ENCODE measurements at regions not wholly inside any gene's neighbourhood (a gene's known extent, or its start where the extent isn't known, plus 50 kb on each side); places are given as distances from the start of the nearest gene placed in this dataset.
"Not testable (repeated sequence)": the region's sequence is repeated elsewhere in the genome, so short reads cannot be mapped to it uniquely, and the experiment has no call there.

DNA sequence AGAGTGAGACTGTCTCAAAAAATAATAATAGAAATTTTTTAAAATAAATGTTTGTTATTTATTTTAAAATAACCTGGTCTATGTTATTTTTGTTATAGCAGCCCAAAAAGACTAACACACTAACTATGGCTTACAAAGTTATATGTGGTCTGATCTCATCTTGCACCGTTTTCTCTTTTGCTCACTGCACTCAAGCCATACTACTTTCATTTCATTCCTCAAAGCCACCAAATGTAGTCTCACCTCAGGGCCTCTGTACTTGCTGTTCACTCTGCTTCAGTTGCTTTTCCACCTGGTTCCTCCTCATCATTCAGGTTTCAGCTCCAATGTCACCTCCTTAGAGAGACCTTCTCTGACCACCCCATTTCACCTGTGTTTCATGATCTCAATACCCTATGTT is 55.2 kb upstream of the MDM1 start:
- no peak for DNase-seq

- DNase-seq, result no peak
Measured at GRCh38 chr12:68389305-68389704, 57.1 kb upstream of the MDM1 start.

GRCh38 chr12:68391937-68392336 is 59.8 kb upstream of the MDM1 start:
- no peak for DNase-seq

DNA sequence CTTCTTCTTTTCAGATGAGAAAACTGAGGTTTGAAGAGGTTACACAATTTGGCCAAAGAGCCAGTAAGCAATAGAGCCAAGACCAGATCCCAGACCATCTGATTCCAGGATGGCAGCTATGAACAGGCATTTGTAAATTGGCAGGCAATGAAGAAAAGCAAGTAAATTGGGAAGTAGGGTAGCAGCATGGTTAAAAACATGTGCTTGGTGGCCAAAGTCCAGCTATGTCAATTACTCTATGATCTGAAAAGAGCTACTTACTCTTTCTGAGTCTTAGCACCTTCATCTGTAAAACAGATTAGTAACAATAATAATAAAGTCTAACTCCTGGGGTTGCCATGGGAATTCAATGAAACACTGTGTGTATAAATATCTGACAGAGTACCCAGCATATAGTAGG is 60.2 kb upstream of the MDM1 start:
- DNase-seq, result no peak

GRCh38 chr12:68393417-68393816 is 61.3 kb upstream of the MDM1 start:
- DNase-seq, result no peak

DNA sequence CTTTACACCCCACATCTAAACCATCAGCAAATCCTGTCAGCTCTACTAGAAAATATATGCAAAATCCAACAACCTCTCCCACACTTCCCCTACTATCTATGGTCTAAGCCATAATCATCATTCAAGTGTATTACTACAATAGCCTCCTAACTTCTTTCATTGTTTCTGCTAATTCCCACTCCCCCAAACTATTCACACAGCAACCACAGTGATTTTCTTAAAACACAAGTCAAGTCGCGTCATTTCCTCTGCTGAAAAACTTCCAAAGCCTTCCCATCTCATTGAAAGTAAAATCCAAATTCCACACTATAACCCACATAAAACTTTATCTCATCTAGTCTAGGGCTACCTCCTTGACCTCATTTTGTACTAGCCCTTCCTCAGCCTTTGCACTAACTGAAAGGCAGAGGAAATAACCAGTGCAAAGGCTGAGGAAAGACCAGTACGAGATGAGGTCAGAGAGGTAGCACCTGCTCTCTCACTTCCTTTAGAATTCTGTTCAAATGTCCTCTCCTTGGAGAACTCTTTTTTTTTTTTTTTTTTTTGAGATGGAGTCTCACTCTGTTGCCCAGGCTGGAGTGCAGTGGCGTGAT is 65.5 kb upstream of the MDM1 start:
- DNase-seq, result no peak

DNA sequence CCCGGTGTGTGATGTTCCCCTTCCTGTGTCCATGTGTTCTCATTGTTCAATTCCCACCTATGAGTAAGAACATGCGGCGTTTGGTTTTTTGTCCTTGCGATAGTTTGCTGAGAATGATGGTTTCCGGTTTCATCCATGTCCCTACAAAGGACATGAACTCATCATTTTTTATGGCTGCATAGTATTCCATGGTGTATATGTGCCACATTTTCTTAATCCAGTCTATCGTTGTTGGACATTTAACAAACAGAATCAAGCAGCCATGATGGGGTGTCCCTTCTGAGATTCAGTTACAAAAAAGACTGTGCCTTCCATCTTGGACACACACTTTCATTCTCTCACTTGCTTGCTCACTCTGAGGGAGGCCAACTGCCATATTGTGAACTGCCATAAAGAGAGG is 66.5 kb upstream of the MDM1 start:
- DNase-seq, result not testable (repeated sequence)

- no peak for DNase-seq
Measured at GRCh38 chr12:68400226-68400829, 68.2 kb upstream of the MDM1 start.

GRCh38 chr12:68402422-68402821 is 70.3 kb upstream of the MDM1 start:
- no peak for DNase-seq

- DNase-seq, result no peak
Measured at GRCh38 chr12:68403296-68403695, 71.1 kb upstream of the MDM1 start.

DNA sequence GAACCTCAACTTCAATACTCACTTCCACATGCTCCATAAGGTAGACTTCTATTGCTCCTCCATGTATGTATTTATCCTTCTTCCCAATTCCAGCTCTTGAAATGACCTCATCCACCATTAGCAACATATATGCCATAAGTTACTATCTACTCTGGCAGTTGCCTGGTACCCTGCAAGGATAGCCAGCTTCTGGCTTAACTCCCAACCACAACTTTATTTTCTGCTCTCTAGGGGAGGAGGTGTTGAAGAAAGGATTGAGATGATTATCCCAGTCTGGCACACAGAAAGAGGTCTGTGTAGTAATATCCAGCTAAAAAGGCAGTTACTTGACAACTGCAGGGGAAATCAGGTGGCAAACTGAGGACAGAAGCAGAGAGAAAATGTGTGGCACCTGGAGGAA is 71.5 kb upstream of the MDM1 start:
- DNase-seq, result no peak

GRCh38 chr12:68405343-68405781 is 73.2 kb upstream of the MDM1 start:
- peak in 3 of 4 experiments; percentile 16 to 36 (median 22) for DNase-seq

- peak; percentile 86 to 93 (median 92) for DNase-seq
Measured at GRCh38 chr12:68406134-68406576, 74.0 kb upstream of the MDM1 start.

DNA sequence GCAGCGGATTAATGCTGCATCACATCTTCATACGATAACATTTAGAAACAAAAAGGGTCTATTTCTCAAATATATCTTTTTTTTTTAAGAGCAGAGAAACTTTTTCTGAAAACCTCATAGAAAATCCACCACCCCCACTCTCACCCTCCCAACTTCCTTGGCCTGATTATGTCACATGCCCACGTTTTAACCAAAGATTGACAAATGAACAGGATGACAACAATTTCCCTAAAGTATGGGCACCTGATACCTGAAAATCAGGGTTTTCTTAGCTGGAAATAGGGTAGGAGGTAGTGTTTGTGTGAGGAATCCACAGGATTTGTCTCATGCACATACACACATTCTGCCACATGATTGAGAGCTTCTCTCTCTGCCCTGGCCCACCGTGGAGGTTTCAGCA is 74.7 kb upstream of the MDM1 start:
- DNase-seq, result peak in 2 of 4 experiments; percentile 29 to 54

DNA sequence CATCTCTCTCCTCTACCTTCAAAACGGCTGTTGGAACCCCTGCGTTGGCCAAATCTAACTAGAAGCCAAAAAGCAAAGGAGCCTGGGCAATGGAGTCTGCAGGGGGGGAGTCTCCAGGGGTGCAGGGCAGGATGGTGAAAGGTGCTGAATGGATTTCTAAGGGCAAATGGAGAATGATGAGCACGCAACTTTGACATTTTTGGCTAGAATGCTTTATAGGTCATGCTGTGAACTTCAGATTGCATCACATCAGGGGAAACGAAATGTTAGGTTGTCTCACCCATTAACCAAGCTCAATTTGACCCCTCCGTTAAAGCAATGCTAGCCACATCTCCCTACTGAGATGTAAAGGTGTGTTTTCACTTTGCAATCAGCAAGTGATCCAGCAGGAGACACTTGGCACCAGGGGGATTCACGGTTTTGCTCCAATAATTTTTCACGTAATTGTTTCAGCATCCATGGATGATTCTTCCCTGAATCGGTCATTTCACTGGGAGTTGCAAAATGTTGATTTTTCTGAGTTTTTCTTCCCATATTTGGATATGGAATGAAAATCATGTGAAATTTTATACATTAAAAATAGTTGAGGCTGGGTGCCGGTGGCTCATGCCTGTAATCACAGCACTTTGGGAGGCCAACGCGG is 78.0 kb upstream of the MDM1 start:
- peak in 2 of 4 experiments; percentile 4 to 13 for DNase-seq

DNA sequence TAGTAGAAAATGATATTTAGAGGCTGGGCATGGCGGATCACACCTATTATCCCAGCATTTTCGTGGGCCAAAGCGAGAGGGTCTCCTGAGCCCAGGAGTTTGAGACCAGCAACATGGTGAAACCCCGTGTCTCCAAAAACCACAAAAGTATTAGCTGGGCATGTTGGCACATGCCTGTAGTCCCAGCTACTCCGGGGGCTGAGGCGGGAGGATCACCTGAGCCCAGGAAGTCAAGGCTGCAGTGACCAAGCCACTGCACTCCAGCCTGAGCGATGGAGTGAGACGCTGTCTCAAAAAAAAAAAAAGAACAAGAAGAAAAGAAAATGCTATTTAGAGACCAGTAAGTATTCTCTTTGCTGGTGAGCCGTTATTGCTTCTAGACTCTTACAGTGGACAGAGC is 79.2 kb upstream of the MDM1 start:
- no peak for DNase-seq

- DNase-seq, result no peak
Measured at GRCh38 chr12:68414988-68415387, 82.8 kb upstream of the MDM1 start.

DNA sequence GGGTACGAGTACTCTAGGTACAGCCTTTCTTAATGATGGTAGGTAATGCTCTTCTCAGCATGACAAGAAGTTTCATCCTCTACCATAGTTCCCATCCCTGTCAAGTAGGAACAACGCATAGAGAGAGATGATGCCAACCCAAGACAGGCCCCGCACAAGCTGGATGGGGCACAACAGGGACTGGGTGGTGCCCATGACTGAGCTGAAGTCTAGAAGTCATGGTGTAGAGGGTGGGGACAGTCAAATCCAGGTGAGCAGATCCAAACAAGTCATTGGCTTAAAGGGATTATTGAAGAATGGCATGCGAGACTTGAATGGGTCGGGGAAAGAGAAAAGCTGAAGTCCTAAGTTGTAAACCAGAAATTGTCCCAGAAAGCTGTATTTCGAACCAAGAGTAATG is 84.2 kb upstream of the MDM1 start:
- no peak for DNase-seq

DNA sequence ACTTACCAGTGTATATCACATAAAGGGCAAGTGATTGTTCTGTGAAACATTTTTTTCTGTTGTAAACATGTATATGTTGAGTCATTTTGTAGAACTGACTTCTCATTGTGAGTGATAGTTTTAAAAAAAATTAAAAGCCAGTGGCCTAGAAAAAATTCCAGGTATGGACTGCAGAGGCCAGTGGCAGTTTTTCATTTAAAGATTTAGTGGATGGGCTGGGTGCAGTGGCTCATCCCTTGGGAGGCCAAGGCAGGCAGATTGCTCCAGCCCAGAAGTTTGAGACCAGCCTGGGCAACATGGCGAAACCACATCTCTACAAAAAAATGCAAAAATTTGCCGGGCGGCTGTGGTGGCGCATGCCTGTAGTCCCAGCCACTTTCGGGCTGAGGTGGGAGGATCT is 84.7 kb upstream of the MDM1 start:
- no peak for DNase-seq

- DNase-seq, result no peak
Measured at GRCh38 chr12:68418137-68418460, 85.9 kb upstream of the MDM1 start.

DNA sequence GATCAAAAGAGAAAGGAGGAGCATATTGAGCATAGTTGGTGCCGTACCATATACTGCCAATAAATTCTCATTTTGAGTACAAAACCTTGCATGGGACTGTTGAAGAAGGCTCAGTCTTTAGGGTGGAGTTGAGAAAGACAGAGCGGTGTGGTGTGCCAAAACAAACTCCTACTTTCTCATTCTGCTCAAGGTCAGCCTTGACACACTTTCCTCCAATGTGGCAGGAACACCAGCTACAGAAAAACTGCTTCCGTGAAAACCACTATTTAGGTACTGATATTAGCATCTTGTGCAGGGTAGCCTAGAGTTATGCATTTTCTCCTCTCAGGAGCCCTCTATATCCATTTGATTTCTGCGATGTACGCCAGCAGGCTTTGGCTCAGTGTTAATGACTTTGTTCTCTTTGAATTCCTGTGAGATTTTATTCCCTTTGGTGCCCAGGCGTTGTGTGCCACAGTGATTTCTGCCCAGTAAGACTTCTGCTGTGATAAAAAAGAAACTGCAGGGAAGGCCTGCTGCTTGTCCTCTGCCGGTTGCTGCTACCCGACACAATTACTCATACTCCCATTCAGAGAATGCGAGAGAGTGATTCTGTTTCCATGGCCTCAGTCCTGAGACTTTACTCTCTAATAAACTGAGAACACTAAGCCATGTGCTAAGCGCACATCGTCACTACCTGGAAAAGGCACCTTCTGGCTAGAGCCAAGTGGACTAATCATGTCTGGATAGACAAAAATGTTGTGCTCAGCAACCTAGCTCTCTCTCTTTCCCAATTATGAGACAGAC is 88.3 kb upstream of the MDM1 start:
- no peak for DNase-seq

GRCh38 chr12:68422159-68422558 is 90.0 kb upstream of the MDM1 start:
- no peak for DNase-seq

- no peak for DNase-seq
Measured at GRCh38 chr12:68422956-68423574, 90.9 kb upstream of the MDM1 start.

All from suppressor macrophage (primary cell).